WTC11 (cell line): ENCODE measurements at regions not wholly inside any gene's neighbourhood (a gene's known extent, or its start where the extent isn't known, plus 50 kb on each side); places are given as distances from the start of the nearest gene placed in this dataset.

ENCODE experiments used
- ATAC-seq: fragments of 200-7000 bp; cut with Tn5 transposase; 2 replicates; pipeline ENCODE4 v1.10.0; 2021; ENCODE audit warnings: mild to moderate bottlenecking, moderate library complexity
- CTCF ChIA-PET: fragments of 300-600 bp; sonication (Branson Sonifier 250); formaldehyde crosslinking; loops from one replicate; lab custom pipeline; 2021; ENCODE audit warnings: antibody characterized with exemption; lab: Charles Lee
- POLR2A ChIA-PET: fragments of 350-600 bp; sonication (Branson Sonifier 250); formaldehyde crosslinking; loops from one replicate; lab custom pipeline; 2021; ENCODE audit warnings: antibody characterized with exemption; lab: Charles Lee
- DNase-seq: peaks from one replicate; pipeline ENCODE4 v3.0.0; 2021; ENCODE audit warnings: low spot score
- H3K27ac Mint-ChIP-seq: 2 replicates; pipeline ENCODE4 v1.8.0; 2021; ENCODE audit warnings: mixed read lengths
- H3K27me3 Mint-ChIP-seq: 2 replicates; pipeline ENCODE4 v1.8.0; 2021; ENCODE audit warnings: low read depth, mild to moderate bottlenecking, moderate library complexity, mixed read lengths
- H3K36me3 Mint-ChIP-seq: 2 replicates; pipeline ENCODE4 v1.8.0; 2021; ENCODE audit warnings: mixed read lengths
- H3K4me1 Mint-ChIP-seq: 2 replicates; pipeline ENCODE4 v1.8.0; 2022; ENCODE audit warnings: mixed read lengths
- H3K4me3 Mint-ChIP-seq: 2 replicates; pipeline ENCODE4 v1.8.0; 2021; ENCODE audit warnings: mild to moderate bottlenecking, moderate library complexity, mixed read lengths
- H3K9me3 Mint-ChIP-seq: 2 replicates; pipeline ENCODE4 v1.8.0; 2021; ENCODE audit warnings: mixed read lengths
- ATF1 ChIP-seq: sonication (generic); formaldehyde crosslinking; IDR thresholded peaks from 2 replicates; pipeline ENCODE4 v1.8.1; 2023; ENCODE audit warnings: mild to moderate bottlenecking, moderate library complexity, missing genetic modification reagents
- ESRRA ChIP-seq: sonication (generic); formaldehyde crosslinking; IDR thresholded peaks from 2 replicates; pipeline ENCODE4 v1.8.1; 2022; ENCODE audit warnings: mild to moderate bottlenecking, missing genetic modification reagents, borderline replicate concordance
- NFE2L1 ChIP-seq: sonication (generic); formaldehyde crosslinking; IDR thresholded peaks from 2 replicates; pipeline ENCODE4 v1.8.1; 2023; ENCODE audit warnings: missing genetic modification reagents
- NR2C2 ChIP-seq: sonication (generic); formaldehyde crosslinking; IDR thresholded peaks from 2 replicates; pipeline ENCODE4 v1.8.0; 2022; ENCODE audit warnings: mild to moderate bottlenecking, missing genetic modification reagents
- OVOL2 ChIP-seq: fragments of 250-450 bp; sonication (Bioruptor Pico); IDR thresholded peaks from 2 replicates; pipeline ENCODE4 v1.9.0; 2021; ENCODE audit warnings: mild to moderate bottlenecking, borderline replicate concordance
- TCF7 ChIP-seq: sonication (generic); formaldehyde crosslinking; IDR thresholded peaks from 2 replicates; pipeline ENCODE4 v1.8.0; 2022; ENCODE audit warnings: mild to moderate bottlenecking, low read depth, missing genetic modification reagents, moderate library complexity
- TEAD4 ChIP-seq: sonication (generic); formaldehyde crosslinking; IDR thresholded peaks from 2 replicates; pipeline ENCODE4 v1.8.0; 2022; ENCODE audit warnings: mild to moderate bottlenecking, missing genetic modification reagents
- ZNF121 ChIP-seq: sonication (generic); formaldehyde crosslinking; IDR thresholded peaks from 2 replicates; pipeline ENCODE4 v1.8.0; 2023; ENCODE audit warnings: missing genetic modification reagents
- ZNF263 ChIP-seq: sonication (generic); formaldehyde crosslinking; IDR thresholded peaks from 2 replicates; pipeline ENCODE4 v1.8.1; 2022; ENCODE audit warnings: low read depth, mild to moderate bottlenecking, moderate library complexity, missing genetic modification reagents
- TF ChIP-seq, protein P1 (sequence below): sonication (generic); formaldehyde crosslinking; IDR thresholded peaks from 2 replicates; pipeline ENCODE4 v1.8.1; 2022; ENCODE audit warnings: missing genetic modification reagents, borderline replicate concordance
- TF ChIP-seq, protein P2 (sequence below): sonication (generic); formaldehyde crosslinking; IDR thresholded peaks from 2 replicates; pipeline ENCODE4 v1.8.1; 2022; ENCODE audit warnings: low read depth, missing genetic modification reagents, borderline replicate concordance
- TF ChIP-seq, protein P3 (sequence below): fragments of 250-450 bp; sonication (Bioruptor Pico); IDR thresholded peaks from 2 replicates; pipeline ENCODE4 v1.9.0; 2021; ENCODE audit warnings: mild to moderate bottlenecking
- TF ChIP-seq, protein P4 (sequence below): sonication (generic); formaldehyde crosslinking; IDR thresholded peaks from 2 replicates; pipeline ENCODE4 v1.8.0; 2022; ENCODE audit warnings: missing genetic modification reagents
- TF ChIP-seq, protein P5 (sequence below): sonication (generic); formaldehyde crosslinking; IDR thresholded peaks from 2 replicates; pipeline ENCODE4 v1.8.1; 2023; ENCODE audit warnings: mild to moderate bottlenecking, moderate library complexity, missing genetic modification reagents
- TF ChIP-seq, protein P6 (sequence below): sonication (generic); formaldehyde crosslinking; IDR thresholded peaks from 2 replicates; pipeline ENCODE4 v1.8.1; 2022; ENCODE audit warnings: mild to moderate bottlenecking, missing genetic modification reagents, moderate library complexity, borderline replicate concordance
- TF ChIP-seq, protein P7 (sequence below): fragments of 250-450 bp; sonication (Bioruptor Pico); IDR thresholded peaks from 2 replicates; pipeline ENCODE4 v1.9.0; 2021; ENCODE audit warnings: moderate library complexity, mild to moderate bottlenecking, inconsistent platforms, borderline replicate concordance

DNA sequence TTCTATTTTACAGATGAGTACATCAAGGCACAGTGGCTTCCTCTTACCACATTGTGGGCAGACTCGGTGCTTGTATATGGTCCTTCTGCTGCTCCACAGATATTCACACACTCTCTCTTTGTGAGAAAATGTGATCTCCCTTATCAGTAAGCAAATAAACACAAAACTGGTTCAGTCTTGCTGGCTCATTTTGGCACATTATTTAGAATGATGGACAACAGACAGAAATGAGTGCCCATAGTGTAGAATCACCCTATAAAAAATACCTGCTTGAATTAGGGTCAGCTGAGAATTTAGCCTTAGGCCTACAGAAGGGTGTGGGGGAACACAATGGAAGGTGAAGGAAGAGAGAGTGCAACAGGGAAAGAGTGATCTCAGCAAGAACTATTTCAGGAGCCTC, 423.1 kb downstream of the HLX start:
- TF ChIP-seq ATF1 (CRISPR knock-in tag) (no peak), NR2C2 (CRISPR knock-in tag) (no peak), TCF7 (CRISPR knock-in tag) (no peak), OVOL2 (CRISPR knock-in tag) (no peak)
- TF ChIP-seq, protein P1, sequence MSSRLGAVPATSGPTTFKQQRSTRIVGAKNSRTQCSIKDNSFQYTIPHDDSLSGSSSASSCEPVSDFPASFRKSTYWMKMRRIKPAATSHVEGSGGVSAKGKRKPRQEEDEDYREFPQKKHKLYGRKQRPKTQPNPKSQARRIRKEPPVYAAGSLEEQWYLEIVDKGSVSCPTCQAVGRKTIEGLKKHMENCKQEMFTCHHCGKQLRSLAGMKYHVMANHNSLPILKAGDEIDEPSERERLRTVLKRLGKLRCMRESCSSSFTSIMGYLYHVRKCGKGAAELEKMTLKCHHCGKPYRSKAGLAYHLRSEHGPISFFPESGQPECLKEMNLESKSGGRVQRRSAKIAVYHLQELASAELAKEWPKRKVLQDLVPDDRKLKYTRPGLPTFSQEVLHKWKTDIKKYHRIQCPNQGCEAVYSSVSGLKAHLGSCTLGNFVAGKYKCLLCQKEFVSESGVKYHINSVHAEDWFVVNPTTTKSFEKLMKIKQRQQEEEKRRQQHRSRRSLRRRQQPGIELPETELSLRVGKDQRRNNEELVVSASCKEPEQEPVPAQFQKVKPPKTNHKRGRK (CRISPR knock-in tag): no peak
- TF ChIP-seq, protein P2, sequence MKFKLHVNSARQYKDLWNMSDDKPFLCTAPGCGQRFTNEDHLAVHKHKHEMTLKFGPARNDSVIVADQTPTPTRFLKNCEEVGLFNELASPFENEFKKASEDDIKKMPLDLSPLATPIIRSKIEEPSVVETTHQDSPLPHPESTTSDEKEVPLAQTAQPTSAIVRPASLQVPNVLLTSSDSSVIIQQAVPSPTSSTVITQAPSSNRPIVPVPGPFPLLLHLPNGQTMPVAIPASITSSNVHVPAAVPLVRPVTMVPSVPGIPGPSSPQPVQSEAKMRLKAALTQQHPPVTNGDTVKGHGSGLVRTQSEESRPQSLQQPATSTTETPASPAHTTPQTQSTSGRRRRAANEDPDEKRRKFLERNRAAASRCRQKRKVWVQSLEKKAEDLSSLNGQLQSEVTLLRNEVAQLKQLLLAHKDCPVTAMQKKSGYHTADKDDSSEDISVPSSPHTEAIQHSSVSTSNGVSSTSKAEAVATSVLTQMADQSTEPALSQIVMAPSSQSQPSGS (CRISPR knock-in tag): no peak
- TF ChIP-seq, protein P3, sequence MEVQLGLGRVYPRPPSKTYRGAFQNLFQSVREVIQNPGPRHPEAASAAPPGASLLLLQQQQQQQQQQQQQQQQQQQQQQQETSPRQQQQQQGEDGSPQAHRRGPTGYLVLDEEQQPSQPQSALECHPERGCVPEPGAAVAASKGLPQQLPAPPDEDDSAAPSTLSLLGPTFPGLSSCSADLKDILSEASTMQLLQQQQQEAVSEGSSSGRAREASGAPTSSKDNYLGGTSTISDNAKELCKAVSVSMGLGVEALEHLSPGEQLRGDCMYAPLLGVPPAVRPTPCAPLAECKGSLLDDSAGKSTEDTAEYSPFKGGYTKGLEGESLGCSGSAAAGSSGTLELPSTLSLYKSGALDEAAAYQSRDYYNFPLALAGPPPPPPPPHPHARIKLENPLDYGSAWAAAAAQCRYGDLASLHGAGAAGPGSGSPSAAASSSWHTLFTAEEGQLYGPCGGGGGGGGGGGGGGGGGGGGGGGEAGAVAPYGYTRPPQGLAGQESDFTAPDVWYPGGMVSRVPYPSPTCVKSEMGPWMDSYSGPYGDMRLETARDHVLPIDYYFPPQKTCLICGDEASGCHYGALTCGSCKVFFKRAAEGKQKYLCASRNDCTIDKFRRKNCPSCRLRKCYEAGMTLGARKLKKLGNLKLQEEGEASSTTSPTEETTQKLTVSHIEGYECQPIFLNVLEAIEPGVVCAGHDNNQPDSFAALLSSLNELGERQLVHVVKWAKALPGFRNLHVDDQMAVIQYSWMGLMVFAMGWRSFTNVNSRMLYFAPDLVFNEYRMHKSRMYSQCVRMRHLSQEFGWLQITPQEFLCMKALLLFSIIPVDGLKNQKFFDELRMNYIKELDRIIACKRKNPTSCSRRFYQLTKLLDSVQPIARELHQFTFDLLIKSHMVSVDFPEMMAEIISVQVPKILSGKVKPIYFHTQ (CRISPR knock-in tag): no peak
- TF ChIP-seq, protein P4, sequence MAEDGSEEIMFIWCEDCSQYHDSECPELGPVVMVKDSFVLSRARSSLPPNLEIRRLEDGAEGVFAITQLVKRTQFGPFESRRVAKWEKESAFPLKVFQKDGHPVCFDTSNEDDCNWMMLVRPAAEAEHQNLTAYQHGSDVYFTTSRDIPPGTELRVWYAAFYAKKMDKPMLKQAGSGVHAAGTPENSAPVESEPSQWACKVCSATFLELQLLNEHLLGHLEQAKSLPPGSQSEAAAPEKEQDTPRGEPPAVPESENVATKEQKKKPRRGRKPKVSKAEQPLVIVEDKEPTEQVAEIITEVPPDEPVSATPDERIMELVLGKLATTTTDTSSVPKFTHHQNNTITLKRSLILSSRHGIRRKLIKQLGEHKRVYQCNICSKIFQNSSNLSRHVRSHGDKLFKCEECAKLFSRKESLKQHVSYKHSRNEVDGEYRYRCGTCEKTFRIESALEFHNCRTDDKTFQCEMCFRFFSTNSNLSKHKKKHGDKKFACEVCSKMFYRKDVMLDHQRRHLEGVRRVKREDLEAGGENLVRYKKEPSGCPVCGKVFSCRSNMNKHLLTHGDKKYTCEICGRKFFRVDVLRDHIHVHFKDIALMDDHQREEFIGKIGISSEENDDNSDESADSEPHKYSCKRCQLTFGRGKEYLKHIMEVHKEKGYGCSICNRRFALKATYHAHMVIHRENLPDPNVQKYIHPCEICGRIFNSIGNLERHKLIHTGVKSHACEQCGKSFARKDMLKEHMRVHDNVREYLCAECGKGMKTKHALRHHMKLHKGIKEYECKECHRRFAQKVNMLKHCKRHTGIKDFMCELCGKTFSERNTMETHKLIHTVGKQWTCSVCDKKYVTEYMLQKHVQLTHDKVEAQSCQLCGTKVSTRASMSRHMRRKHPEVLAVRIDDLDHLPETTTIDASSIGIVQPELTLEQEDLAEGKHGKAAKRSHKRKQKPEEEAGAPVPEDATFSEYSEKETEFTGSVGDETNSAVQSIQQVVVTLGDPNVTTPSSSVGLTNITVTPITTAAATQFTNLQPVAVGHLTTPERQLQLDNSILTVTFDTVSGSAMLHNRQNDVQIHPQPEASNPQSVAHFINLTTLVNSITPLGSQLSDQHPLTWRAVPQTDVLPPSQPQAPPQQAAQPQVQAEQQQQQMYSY: no peak
- TF ChIP-seq, protein P5, sequence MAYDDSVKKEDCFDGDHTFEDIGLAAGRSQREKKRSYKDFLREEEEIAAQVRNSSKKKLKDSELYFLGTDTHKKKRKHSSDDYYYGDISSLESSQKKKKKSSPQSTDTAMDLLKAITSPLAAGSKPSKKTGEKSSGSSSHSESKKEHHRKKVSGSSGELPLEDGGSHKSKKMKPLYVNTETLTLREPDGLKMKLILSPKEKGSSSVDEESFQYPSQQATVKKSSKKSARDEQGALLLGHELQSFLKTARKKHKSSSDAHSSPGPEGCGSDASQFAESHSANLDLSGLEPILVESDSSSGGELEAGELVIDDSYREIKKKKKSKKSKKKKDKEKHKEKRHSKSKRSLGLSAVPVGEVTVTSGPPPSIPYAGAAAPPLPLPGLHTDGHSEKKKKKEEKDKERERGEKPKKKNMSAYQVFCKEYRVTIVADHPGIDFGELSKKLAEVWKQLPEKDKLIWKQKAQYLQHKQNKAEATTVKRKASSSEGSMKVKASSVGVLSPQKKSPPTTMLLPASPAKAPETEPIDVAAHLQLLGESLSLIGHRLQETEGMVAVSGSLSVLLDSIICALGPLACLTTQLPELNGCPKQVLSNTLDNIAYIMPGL (CRISPR knock-in tag): no peak
- no peak overlapping the region for H3K4me3 Mint-ChIP-seq
- no peaks in the 10 kb centered on the region for H3K9me3 Mint-ChIP-seq
- no peaks in the 10 kb centered on the region for H3K27me3 Mint-ChIP-seq
- ChIA-PET POLR2A (no interaction called here), CTCF (no interaction called here)
- no peak for ATAC-seq
- DNase-seq: no peak
- no peak overlapping the region for H3K27ac Mint-ChIP-seq
- H3K4me1 Mint-ChIP-seq: peaks cover 15% of the 10 kb centered on the region
- H3K36me3 Mint-ChIP-seq: no peaks in the 10 kb centered on the region

DNA sequence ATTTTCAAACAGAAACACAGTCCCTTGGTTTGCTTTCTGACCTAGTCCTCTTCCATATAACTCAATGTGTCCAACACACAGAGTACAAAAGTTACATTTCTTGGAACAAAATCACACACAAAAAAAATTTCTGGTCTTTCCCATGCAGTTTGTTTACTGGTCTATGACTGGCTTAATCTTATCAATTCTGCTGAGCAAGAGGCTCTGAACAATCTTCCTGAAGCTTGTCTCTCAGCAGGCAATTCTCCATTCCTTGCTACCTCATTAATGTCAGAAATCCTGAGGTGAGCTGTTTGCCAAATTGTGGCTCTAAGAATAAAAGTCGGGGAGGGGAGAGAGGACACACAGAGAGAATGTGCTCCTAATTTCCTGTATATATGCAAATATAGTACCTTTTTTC, 423.6 kb downstream of the HLX start:
- Mint-ChIP-seq H3K4me3 (no peak overlapping the region), H3K9me3 (no peaks in the 10 kb centered on the region), H3K36me3 (no peaks in the 10 kb centered on the region), H3K27ac (peak overlapping the region; percentile 73), H3K27me3 (no peaks in the 10 kb centered on the region), H3K4me1 (peaks cover 15% of the 10 kb centered on the region)
- DNase-seq (no peak), ATAC-seq (no peak)
- POLR2A ChIA-PET: no interaction called here
- no peak for TF ChIP-seq TCF7 (CRISPR knock-in tag)
- CTCF ChIA-PET: no interaction called here

DNA sequence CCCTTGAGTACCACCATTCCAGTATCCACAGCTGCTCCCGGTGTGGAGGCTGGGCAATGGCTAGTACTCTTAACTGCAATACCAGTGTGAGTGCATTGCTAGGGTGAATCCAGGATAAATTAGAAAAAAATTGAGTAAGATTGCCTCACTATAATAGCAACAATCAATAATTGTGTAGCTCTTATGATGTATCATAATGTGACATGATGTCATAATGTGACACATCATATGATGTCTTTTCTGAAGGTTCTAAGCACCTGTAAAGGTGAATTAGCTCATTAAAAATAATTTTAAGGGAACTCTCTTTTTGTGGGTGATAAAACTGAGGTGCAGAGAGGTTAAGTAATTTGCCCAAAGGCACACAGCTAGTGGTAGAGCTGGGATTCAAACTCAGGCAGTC, 424.4 kb downstream of the HLX start:
- Mint-ChIP-seq H3K4me3 (no peak overlapping the region), H3K9me3 (no peaks in the 10 kb centered on the region), H3K4me1 (peaks cover 16% of the 10 kb centered on the region), H3K27me3 (no peaks in the 10 kb centered on the region), H3K27ac (no peak overlapping the region), H3K36me3 (no peaks in the 10 kb centered on the region)
- DNase-seq (no peak), ATAC-seq (no peak)
- ChIA-PET CTCF (no interaction called here), POLR2A (no interaction called here)
- TF ChIP-seq, protein P2 (CRISPR knock-in tag): no peak
- no peak for TF ChIP-seq ESRRA (CRISPR knock-in tag)
- TF ChIP-seq ZNF263 (CRISPR knock-in tag): no peak
- no peak for TF ChIP-seq TEAD4 (CRISPR knock-in tag)
- TF ChIP-seq TCF7 (CRISPR knock-in tag): no peak
- TF ChIP-seq, protein P6, sequence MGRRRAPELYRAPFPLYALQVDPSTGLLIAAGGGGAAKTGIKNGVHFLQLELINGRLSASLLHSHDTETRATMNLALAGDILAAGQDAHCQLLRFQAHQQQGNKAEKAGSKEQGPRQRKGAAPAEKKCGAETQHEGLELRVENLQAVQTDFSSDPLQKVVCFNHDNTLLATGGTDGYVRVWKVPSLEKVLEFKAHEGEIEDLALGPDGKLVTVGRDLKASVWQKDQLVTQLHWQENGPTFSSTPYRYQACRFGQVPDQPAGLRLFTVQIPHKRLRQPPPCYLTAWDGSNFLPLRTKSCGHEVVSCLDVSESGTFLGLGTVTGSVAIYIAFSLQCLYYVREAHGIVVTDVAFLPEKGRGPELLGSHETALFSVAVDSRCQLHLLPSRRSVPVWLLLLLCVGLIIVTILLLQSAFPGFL (CRISPR knock-in tag): no peak
- no peak for TF ChIP-seq NFE2L1 (CRISPR knock-in tag)
- TF ChIP-seq ZNF121 (CRISPR knock-in tag): no peak
- TF ChIP-seq, protein P7, sequence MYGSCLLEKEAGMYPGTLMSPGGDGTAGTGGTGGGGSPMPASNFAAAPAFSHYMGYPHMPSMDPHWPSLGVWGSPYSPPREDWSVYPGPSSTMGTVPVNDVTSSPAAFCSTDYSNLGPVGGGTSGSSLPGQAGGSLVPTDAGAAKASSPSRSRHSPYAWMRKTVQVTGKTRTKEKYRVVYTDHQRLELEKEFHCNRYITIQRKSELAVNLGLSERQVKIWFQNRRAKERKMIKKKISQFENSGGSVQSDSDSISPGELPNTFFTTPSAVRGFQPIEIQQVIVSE (CRISPR knock-in tag): no peak
